MM.1S (cell line): ENCODE measurements at regions not wholly inside any gene's neighbourhood (a gene's known extent, or its start where the extent isn't known, plus 50 kb on each side); places are given as distances from the start of the nearest gene placed in this dataset.

Experiments
- CTCF ChIP-seq: fragments of 300-600 bp; sonication (generic); IDR thresholded peaks from 2 replicates; pipeline ENCODE4 v1.5.1; 2016; ENCODE audit warnings: antibody characterized with exemption, low read length, mixed read lengths
- EZH2phosphoT487 ChIP-seq: fragments of 300-600 bp; sonication (generic); IDR thresholded peaks from 2 replicates; pipeline ENCODE4 v1.6.1; 2018; ENCODE audit warnings: antibody characterized with exemption, low read length

GRCh38 chr1:76010802-76011201, 63.7 kb upstream of the ST6GALNAC3 start:
- no peak for TF ChIP-seq CTCF
- no peak for TF ChIP-seq EZH2phosphoT487
